Mesodermal cell (in vitro differentiated cells): ENCODE measurements at regions not wholly inside any gene's neighbourhood (a gene's known extent, or its start where the extent isn't known, plus 50 kb on each side); places are given as distances from the start of the nearest gene placed in this dataset.

Source experiments
- H3K27ac ChIP-seq: 2 replicates; pipeline ENCODE4 v1.7.0; 2013; ENCODE audit warnings: mild to moderate bottlenecking, low read depth, low read length, moderate library complexity; ENCODE audit not compliant: severe bottlenecking
- H3K36me3 ChIP-seq: 2 replicates; pipeline ENCODE4 v1.7.1; 2013; ENCODE audit warnings: mild to moderate bottlenecking, low read length, moderate library complexity; ENCODE audit not compliant: control insufficient read depth, insufficient read depth
- H3K4me1 ChIP-seq: one replicate; pipeline ENCODE4 v1.7.1; 2013; ENCODE audit warnings: mild to moderate bottlenecking, low read length; ENCODE audit not compliant: insufficient read depth, control insufficient read depth, poor library complexity, severe bottlenecking
- H3K4me3 ChIP-seq: 2 replicates; pipeline ENCODE4 v1.7.0; 2013; ENCODE audit warnings: low read length, control low read depth, mild to moderate bottlenecking; ENCODE audit not compliant: insufficient read depth, poor library complexity, severe bottlenecking; ENCODE audit errors: extremely low read depth
- H3K9me3 ChIP-seq: 2 replicates; pipeline ENCODE4 v1.7.1; 2013; ENCODE audit warnings: mild to moderate bottlenecking, low read length, moderate library complexity; ENCODE audit not compliant: control insufficient read depth
- WGBS, 2 experiments: methylation state at CpG; one replicate each; pipeline ENCODE4 v1.1.5; 2013; ENCODE audit warnings: missing lambda C conversion rate in 2 of 2; ENCODE audit not compliant: insufficient coverage in 2 of 2; 5-methylcytosine and 5-hydroxymethylcytosine counted together

DNA sequence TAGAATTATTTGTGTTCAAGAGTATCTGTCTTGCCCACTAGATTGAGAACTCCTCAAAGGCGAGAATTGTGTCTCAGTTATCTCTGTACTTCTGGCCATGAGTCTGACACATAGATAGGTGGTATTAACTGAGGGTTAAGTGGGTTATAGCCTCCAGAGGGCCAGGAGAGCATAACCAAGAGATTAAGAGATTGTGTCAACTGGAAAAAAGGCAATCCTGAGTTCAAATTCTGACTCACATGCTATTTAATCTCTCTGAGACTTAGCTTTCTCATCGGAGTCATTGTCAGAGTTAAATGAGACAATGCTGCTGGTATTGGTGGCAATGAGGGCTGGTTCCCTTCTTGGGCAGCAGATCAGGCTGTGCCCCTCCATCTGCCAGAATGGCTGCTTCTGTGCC is 330.9 kb downstream of the TNS1 start:
- Histone ChIP-seq H3K36me3 (no peaks in the 10 kb centered on the region), H3K27ac (no peak overlapping the region), H3K4me1 (no peaks in the 10 kb centered on the region), H3K9me3 (no peaks in the 10 kb centered on the region), H3K4me3 (no peak overlapping the region)
- WGBS, 2 experiments = 44 to 80% methylated on average over 1 to 2 of the region's 2 CpGs

DNA sequence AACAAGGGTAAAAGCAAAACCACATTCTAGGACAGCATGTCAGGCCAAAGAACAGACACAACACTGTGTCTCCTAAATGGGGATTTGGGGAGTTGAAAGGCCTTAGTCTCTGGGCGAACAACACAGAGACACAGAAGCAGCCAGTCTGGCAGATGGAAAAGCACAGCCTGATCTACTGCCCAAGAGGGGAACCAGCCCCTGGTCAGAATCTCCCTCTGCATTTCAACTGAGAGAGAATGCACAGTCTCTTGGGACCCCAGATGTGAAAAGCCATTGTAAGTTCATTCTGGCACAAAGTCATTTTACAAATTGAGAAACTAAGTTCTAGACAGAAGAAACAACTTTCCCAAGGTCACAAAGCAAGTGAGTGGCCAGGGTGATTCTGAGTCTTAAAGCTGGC is 331.7 kb downstream of the TNS1 start:
- Histone ChIP-seq H3K4me3 (no peak overlapping the region), H3K9me3 (no peaks in the 10 kb centered on the region), H3K4me1 (no peaks in the 10 kb centered on the region), H3K27ac (no peak overlapping the region), H3K36me3 (no peaks in the 10 kb centered on the region)
- WGBS, 2 experiments = 75 to 100% methylated on average over 1 of the region's 1 CpG

DNA sequence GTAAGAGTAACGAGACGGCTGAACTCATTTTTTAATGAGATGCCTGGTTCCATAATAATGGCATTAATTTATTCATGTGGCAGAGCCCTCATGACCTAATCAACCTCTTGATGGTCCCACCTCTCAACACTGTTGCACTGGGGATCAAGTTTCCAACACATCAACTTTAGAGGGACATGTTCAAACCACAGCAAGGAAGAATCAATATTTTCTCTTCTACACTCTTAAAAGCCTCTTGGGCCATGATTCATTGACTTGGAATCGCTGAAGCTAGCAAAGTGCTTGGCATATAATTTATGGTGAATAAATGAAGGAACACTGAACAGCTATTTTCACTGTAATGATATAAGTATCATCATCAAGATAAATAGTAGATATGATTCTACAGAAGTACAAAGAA is 333.0 kb downstream of the TNS1 start:
- Histone ChIP-seq H3K4me1 (no peaks in the 10 kb centered on the region), H3K27ac (no peak overlapping the region), H3K36me3 (no peaks in the 10 kb centered on the region), H3K9me3 (no peaks in the 10 kb centered on the region), H3K4me3 (no peak overlapping the region)
- no CpG with 5 or more reads among the region's 3 CpGs for WGBS, 2 experiments

DNA sequence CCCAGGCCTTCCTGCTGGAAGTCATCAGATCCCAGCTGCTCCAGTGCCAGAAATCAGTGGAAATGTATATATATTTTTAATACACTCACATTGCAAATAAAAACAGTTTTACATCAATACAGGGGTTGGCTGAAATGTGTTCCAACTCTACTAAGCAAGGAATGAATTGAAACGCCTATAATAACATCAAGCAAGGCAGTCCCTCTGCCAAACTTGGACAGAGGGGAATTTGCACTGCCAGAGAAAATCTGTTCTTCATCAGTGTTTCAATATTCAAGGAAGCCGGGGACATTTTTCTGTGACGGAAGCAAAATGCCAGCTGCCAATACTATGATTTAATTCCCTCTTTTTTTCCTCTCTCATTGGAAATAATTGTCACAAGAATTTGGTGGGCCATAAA is 335.3 kb downstream of the TNS1 start:
- Histone ChIP-seq H3K9me3 (no peaks in the 10 kb centered on the region), H3K4me3 (no peak overlapping the region), H3K4me1 (no peaks in the 10 kb centered on the region), H3K27ac (no peak overlapping the region), H3K36me3 (no peaks in the 10 kb centered on the region)
- WGBS, 2 experiments = 82 to 97% methylated on average over 1 to 3 of the region's 3 CpGs

DNA sequence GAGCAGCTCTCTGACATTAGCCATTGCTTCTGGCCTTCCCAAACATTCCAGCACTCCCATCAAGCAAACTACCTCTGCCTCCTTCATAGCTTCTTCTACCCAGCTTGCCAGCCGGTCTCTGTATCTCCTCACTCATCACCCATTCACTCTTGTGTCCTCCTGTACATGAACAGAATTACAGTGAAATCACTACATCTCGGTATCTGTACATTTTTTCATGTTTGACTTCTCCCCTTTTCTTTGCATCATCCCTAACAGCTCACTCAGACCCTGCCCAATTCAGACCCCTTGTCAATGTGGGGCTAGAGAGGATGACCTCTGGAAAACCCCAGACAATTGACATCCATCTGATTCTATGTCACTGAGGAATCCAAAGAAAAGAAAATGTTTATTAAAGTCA is 335.8 kb downstream of the TNS1 start:
- Histone ChIP-seq H3K9me3 (no peaks in the 10 kb centered on the region), H3K27ac (no peak overlapping the region), H3K36me3 (no peaks in the 10 kb centered on the region), H3K4me1 (no peaks in the 10 kb centered on the region), H3K4me3 (no peak overlapping the region)
- WGBS, 2 experiments = 85 to 92% methylated on average over 2 of the region's 2 CpGs

DNA sequence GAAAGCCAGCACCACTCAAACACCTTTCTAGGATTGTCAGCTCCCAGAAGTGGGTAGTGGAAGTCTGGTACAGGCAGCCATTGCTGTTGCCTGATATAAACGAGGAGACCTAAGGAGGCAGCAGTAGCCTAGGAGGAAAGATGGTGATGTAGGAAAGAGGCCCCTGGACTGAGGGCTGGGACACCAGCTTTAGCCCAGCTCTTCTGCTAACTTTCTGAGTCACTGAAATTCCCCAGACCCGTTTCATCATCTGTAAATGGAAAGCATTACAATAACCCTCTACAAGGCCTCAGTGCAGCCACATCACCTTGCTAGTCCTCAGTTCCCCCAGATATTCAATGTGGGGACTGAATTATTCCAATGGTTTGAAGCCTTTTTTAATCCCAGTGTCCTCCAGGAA is 336.5 kb downstream of the TNS1 start:
- Histone ChIP-seq H3K27ac (no peak overlapping the region), H3K36me3 (no peaks in the 10 kb centered on the region), H3K4me3 (no peak overlapping the region), H3K9me3 (no peaks in the 10 kb centered on the region), H3K4me1 (no peaks in the 10 kb centered on the region)
- 57 to 100% methylated on average over 1 of the region's 2 CpGs for WGBS, 2 experiments

DNA sequence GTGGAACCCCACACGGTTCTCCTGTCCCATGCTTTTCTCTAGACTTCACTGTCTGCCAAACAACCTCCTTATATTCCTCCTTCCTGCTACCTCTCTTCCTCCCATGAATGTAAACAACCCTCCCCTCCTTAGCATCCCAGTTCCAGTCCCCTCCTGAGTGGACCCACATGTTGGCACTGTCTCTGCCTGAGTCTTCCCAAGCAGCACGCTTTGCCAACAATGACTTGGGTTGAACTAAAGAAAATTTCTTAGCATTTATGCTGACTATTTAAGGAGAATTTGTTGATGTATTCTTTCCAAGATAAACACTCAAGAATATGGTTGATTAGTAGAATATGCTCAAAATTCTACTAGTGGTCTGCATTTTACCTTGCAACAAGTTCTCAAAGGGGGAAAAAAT is 338.0 kb downstream of the TNS1 start:
- WGBS, 2 experiments = 75 to 79% methylated on average over 1 of the region's 2 CpGs
- Histone ChIP-seq H3K4me3 (no peak overlapping the region), H3K36me3 (no peaks in the 10 kb centered on the region), H3K9me3 (no peaks in the 10 kb centered on the region), H3K27ac (no peak overlapping the region), H3K4me1 (no peaks in the 10 kb centered on the region)

DNA sequence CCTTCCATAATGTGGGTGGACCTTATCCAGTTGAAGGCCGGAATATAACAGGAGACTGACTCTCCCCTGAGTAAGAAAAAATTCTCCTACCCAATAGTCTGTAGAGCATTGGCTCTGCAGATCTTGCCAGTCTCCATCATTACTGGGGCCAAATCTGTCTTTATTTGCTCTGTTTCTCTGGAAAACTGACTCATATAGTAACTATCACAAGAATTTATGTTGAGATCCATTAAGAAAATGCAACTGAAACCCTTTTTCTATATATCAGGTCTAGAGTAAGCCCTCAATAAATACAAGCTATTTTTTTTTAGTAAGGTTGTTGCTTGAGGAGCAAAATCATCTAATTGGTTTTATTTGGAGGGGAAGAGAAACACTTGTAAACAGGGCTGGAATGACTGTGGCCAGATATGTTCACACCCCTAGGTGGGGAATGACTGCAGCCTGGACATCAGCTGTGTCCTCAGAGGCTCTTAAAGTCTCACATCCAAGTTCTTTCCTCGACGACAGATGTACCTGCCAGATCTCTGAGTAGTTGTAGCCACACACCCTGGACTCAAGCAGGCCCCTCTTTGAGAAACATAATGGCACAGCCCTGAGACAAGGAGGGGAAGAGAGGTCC is 339.7 kb downstream of the TNS1 start:
- H3K27ac ChIP-seq = no peak overlapping the region
- no peaks in the 10 kb centered on the region for H3K36me3 ChIP-seq
- H3K4me1 ChIP-seq = no peaks in the 10 kb centered on the region
- WGBS, 2 experiments = 40 to 83% methylated on average over 1 to 2 of the region's 3 CpGs
- no peaks in the 10 kb centered on the region for H3K9me3 ChIP-seq
- no peak overlapping the region for H3K4me3 ChIP-seq

DNA sequence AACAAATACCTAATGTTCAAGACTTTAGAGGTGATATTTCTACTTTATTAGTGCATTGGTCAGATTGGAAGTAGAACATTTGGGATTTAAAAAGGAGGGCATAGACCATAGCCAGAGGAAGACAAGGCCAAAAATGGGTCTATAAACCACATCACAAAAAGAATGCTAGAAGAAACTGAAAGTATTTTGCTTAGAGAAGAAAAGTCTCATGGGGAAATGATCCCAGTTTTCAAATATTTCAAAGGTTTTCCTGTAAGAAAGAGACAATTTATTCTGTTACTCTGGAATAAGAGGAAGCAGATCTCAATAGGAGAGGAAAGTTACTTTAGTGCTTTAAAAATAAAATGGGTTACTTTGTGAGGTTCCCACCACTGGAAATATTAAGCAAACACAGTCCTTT is 341.4 kb downstream of the TNS1 start:
- H3K27ac ChIP-seq = no peak overlapping the region
- H3K9me3 ChIP-seq = no peaks in the 10 kb centered on the region
- H3K4me3 ChIP-seq = no peak overlapping the region
- H3K4me1 ChIP-seq = no peaks in the 10 kb centered on the region
- no peaks in the 10 kb centered on the region for H3K36me3 ChIP-seq

DNA sequence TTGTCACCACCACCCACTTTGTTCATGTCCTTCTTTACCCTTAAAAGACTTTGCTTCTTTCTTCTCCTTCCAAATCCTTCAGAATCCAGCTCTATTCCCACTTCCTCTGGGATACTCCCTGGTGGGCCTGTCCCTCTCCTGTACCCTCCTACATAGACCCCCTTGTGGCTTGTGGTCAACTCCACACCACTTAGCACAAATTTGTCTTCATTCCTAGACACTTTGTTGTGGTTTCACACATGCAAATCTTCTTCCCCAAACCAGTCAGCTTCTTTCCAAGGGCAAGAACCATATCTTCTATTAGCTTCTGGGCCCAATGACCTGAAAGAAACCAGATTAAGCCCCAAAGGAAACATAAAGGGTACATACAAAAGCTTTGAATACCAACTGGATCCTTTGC is 342.4 kb downstream of the TNS1 start:
- no peak overlapping the region for H3K4me3 ChIP-seq
- no peaks in the 10 kb centered on the region for H3K9me3 ChIP-seq
- H3K4me1 ChIP-seq = no peaks in the 10 kb centered on the region
- H3K36me3 ChIP-seq = no peaks in the 10 kb centered on the region
- H3K27ac ChIP-seq = no peak overlapping the region

DNA sequence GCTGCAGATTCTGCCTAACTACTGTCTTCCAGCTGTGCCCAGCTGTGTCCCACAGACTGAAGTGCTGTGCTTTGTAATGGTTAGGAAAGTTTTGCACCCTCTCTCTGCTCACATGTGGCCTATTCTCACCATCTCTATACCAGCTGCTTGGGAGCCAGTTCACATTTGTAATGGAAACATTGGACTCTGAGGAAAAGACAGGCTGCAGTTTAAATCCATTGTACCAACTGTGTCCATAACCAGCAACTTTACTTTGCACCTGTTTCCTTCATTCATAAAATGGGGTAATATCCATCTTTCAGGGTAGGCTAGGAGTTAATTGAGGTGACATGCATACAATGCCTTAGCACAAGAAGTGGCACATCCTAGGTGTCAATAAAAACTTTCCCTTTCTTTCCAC is 344.0 kb downstream of the TNS1 start:
- no peak overlapping the region for H3K4me3 ChIP-seq
- H3K27ac ChIP-seq = no peak overlapping the region
- H3K36me3 ChIP-seq = no peaks in the 10 kb centered on the region
- H3K4me1 ChIP-seq = no peaks in the 10 kb centered on the region
- H3K9me3 ChIP-seq = no peaks in the 10 kb centered on the region

DNA sequence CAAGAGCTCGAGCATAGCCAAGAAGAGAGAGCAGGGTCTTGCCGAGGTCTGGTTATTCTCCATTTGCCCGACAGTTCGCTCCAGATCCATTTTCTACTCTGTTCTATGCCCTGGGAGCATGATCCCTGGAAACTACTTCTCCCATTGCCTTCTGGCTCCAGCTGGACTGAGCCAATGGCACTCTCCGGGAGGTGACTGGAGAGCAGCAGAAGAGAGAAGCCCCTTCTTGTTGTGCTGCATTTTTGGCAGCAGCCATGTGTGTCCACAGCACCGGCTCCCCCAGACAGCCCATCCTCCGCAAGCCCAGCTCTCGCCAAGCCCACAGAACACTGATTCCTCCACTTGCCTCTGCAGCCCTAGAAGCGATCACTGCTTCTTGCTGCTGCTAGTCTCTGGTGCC is 345.5 kb downstream of the TNS1 start:
- Histone ChIP-seq H3K36me3 (no peaks in the 10 kb centered on the region), H3K9me3 (no peaks in the 10 kb centered on the region), H3K27ac (no peak overlapping the region), H3K4me3 (no peak overlapping the region), H3K4me1 (no peaks in the 10 kb centered on the region)
- WGBS, 2 experiments = 92 to 96% methylated on average over 6 to 8 of the region's 9 CpGs
